T follicular helper cell (primary cell): ENCODE measurements at regions not wholly inside any gene's neighbourhood (a gene's known extent, or its start where the extent isn't known, plus 50 kb on each side); places are given as distances from the start of the nearest gene placed in this dataset.

ENCODE experiments used
- DNase-seq: peaks from one replicate; pipeline ENCODE4 v3.0.0-alpha.2; 2020; ENCODE audit warnings: low read depth

DNA sequence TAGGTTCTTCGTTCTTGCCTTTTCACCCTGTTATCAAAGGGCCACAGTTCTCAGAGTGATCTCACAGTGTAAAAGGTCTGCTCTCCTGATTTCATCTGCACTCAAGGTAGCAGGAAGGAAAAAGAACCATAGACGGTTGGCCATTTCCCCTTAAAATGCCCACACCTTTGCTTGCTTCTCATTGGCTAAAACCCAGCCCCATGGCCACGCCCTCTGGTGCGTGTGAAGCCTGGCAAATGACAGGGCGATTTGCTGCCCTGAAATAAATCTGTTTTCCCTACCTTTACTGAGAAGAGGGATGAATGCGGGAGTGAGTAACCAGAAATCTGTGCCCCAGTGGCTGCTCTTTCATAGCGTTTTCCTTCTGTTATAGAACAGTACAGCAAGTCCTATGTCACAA is 269.3 kb downstream of the POU4F1 start:
- no peak for DNase-seq

DNA sequence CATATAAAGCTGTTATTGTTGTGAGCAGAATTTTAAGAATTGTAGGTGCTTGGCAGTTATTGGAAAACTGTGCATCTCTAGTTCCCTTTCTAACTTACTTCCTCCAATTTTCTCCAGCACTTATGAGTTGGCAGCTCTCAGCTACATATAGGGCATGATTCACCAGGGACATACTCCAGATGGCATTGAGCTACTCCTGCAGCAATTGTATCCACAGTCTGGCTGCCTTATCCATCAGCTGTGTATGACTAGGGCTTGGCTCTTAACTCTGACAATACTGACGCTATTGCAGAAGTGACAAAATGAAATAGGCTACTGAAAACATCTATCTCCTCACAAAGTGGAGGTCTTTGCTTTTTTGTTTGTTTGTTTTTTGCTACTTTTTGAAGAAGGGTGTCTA is 276.7 kb downstream of the POU4F1 start:
- no peak for DNase-seq

- DNase-seq = no peak
Observed at GRCh38 chr13:78325585-78325984, 277.8 kb downstream of the POU4F1 start.

DNA sequence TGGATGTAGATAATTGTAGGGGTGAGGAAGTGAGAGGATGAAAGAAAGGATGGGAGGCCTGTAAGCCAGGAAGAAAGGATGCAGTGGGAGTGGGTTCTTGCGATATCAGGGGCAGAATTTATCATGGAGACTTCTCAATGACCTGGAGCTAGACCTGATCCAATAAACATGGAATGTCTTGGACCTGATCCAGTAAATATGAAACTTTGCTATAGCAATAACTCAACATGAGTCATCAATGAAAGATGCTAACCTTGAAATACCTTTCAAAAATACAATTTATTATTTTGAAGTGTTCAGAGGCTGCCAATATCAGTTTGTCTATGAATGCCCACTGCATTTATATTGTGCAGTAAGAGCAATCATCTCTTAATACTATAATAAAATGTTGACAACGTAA is 279.5 kb downstream of the POU4F1 start:
- DNase-seq = no peak

DNA sequence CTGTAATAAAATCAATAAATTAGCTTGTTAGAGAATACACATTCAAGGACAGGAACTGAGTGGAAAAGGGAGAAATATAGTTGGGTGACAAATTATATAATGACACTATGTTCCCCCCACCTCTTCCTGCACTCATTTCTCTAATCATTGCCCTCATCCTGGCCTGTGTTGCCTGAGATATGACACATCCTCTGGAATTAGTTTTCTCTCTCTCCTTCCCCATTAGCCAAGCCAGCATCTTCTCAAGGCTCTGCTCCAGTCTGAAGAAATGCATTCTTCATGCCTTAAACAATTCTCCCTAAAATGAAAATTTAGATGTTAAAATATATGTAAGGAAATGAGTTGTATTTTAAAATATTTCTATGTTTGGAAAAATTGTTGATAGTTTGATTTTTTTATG is 280.3 kb downstream of the POU4F1 start:
- no peak for DNase-seq

- no peak for DNase-seq
Observed at GRCh38 chr13:78319101-78319627, 284.2 kb downstream of the POU4F1 start.

GRCh38 chr13:78317030-78317429 is 286.3 kb downstream of the POU4F1 start:
- DNase-seq = no peak

GRCh38 chr13:78309497-78310180 is 293.7 kb downstream of the POU4F1 start:
- DNase-seq = no peak

GRCh38 chr13:78306519-78307206 is 296.7 kb downstream of the POU4F1 start:
- DNase-seq = no peak

GRCh38 chr13:78305171-78305570 is 298.2 kb downstream of the POU4F1 start:
- no peak for DNase-seq

- no peak for DNase-seq
Observed at GRCh38 chr13:78299832-78300623, 303.3 kb downstream of the POU4F1 start.

- DNase-seq = no peak
Observed at GRCh38 chr13:78298657-78299056, 304.7 kb downstream of the POU4F1 start.

DNA sequence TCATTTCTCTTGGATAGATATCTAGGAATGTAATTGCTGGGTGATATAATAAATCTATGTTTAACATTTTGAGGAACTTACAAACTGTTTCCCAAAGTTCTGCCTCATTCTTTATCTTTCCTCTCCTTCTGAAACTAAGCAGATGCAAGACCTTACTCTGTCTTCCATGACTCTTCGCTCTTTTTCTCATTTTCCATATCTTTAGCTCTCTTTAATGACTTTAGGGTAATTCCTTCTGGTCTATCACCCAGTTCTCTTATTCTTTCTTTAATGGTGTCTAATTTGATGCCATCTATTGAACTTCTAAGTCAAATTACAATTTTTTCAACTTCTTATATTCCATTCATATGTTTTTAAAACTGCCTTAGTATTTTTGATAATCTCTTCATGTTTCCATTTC is 316.6 kb downstream of the POU4F1 start:
- DNase-seq = no peak

DNA sequence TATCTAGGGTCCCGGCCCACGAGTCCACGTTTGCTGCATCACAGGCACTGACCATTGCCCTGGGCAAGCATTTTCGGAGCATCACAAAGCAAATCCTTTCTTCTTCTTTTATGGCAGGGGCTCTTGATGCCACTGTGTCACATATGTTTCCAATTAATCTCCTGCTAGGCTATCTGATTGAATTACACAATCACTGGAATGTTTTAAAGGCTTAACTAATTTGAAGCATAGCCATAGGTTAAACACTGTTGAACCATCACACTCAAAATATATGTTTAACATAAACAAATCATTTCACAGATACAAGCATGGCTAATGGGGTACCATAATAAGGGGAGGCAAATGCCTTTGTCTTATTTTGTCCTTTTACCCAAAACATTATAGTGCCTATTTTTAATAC is 338.3 kb downstream of the POU4F1 start:
- no peak for DNase-seq

GRCh38 chr13:78258304-78258703 is 339.7 kb upstream of the EDNRB start:
- no peak for DNase-seq

DNA sequence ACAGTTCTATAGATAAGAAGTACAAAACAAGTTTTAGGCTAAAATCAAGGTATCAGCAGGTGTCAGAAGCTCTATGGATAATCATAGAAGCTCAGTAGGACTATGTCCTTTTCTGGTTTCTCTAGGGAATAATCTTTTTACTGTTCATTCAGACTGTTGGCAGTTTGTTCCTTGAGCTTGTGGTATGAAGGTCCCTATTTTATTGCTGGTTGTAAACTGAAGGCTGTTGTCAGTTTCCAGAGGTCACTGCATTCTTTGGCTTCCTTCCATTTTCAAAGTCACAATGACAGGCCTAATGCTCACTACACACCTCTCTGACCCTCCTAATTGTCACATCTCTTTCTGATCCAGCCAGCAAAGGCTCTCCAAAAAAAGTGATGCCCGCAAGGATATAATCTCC is 337.9 kb upstream of the EDNRB start:
- no peak for DNase-seq

DNA sequence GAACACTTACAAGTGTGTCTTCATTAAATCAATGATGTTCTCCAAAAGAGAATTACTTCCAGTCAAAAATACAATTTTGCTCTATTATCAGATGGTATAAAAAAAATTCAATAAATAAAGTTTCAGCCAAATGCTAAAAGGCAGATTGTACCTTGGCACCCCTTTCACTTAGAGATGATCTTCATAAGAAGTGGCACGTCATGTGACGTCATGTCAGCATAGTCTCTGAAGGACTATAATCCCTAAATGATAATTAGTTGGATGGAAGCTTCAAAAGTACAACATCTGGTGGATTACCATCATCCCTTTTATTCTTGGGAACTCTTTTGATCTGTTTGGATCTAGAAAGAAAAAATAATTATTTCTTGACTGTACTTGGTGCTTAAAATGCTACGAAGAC is 335.5 kb upstream of the EDNRB start:
- DNase-seq = no peak

DNA sequence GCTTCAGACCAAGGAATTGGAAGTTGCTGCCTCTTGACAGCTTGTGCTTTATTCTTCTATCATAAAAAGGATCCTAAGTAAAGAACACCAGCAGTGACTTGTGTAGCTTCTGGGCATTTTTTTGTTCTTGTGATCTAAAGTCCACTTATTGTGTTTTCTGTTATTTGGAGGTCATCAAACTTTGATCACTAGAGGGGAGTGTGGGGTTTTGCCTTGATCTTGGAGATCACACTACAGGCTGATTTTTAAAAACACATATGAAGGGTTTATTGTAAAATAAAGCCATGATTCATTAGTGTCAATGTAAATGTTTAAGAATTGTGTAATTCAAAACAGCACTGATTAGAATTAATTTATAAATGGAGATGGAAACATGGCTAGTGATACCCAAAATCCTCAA is 328.7 kb upstream of the EDNRB start:
- no peak for DNase-seq

DNA sequence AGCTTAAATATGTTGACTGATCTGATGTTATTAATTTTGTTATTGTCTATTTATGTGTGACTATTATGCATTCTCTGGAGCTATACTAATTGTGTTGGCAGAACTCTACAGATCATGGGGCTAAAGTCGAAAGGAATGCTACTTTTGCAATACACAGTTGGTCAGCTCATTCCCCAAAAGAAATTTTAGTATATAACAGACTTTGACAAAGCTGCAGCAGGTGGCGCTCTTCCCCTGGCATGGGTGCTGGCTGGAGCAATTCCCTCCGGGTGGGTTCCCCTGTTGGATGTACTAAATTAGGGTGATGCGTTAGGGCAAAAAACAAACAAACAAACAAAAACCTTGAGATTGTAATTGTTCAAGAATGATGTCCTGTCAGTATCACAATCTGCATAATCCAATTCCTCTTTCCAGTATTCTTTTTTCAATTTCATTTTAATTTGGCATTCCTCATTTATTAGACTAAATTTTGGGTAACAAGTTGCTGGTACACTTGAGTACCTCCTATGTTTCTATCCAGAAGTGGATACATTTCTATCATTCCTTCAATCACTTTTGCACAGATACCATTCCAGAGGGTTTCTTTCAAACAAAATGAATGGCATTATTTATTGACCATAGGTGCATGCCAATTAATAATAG is 322.8 kb upstream of the EDNRB start:
- DNase-seq = no peak

DNA sequence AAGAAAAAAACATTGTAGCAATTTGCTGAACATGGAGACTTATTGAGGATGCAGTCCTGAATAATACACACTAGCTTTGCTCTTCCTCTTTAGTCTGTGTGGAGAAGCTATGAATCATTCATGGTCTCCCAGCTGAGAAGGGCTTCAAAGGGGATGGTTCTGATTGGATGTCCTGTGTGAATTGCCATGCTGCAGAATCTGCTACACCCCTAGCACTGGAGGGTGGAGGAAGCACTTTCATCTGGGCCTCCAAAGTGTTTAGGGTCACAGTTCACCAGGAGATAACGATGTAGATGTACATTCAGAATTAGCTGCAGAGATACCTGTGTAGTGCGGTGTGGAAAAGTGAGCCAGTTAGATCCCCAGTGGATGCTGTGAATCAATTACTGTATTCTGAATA is 321.1 kb upstream of the EDNRB start:
- no peak for DNase-seq

GRCh38 chr13:78238911-78239310 is 320.3 kb upstream of the EDNRB start:
- DNase-seq = no peak

- no peak for DNase-seq
Observed at GRCh38 chr13:78228940-78229339, 310.3 kb upstream of the EDNRB start.
